Neural progenitor cell (in vitro differentiated cells): ENCODE measurements at regions not wholly inside any gene's neighbourhood (a gene's known extent, or its start where the extent isn't known, plus 50 kb on each side); places are given as distances from the start of the nearest gene placed in this dataset.

Experiments used
- CTCF ChIP-seq: fragments of 200-600 bp; sonication (generic); IDR thresholded peaks from 2 replicates; pipeline ENCODE4 v1.5.1; 2017; ENCODE audit warnings: antibody characterized with exemption, mild to moderate bottlenecking
- EZH2 ChIP-seq: fragments of 200-600 bp; sonication (generic); IDR thresholded peaks from 2 replicates; pipeline ENCODE4 v1.6.1; 2017; ENCODE audit warnings: antibody characterized with exemption, mild to moderate bottlenecking, moderate library complexity
- EZH2phosphoT487 ChIP-seq: fragments of 200-600 bp; sonication (generic); IDR thresholded peaks from 2 replicates; pipeline ENCODE4 v1.6.1; 2017; ENCODE audit warnings: antibody characterized with exemption

GRCh38 chr1:62382658-62382955, 54.2 kb upstream of the USP1 start:
- TF ChIP-seq EZH2 (no peak), CTCF (no peak), EZH2phosphoT487 (no peak)
